GM19035 (cell line): ENCODE measurements at regions not wholly inside any gene's neighbourhood (a gene's known extent, or its start where the extent isn't known, plus 50 kb on each side); places are given as distances from the start of the nearest gene placed in this dataset.
"Not testable (repeated sequence)": the region's sequence is repeated elsewhere in the genome, so short reads cannot be mapped to it uniquely, and the experiment has no call there.

Experiments used
- ATAC-seq: cut with Tn5 transposase; IDR thresholded peaks from one replicate; pipeline ENCODE4 v1.9.1; 2021; ENCODE audit not compliant: unreplicated experiment

DNA sequence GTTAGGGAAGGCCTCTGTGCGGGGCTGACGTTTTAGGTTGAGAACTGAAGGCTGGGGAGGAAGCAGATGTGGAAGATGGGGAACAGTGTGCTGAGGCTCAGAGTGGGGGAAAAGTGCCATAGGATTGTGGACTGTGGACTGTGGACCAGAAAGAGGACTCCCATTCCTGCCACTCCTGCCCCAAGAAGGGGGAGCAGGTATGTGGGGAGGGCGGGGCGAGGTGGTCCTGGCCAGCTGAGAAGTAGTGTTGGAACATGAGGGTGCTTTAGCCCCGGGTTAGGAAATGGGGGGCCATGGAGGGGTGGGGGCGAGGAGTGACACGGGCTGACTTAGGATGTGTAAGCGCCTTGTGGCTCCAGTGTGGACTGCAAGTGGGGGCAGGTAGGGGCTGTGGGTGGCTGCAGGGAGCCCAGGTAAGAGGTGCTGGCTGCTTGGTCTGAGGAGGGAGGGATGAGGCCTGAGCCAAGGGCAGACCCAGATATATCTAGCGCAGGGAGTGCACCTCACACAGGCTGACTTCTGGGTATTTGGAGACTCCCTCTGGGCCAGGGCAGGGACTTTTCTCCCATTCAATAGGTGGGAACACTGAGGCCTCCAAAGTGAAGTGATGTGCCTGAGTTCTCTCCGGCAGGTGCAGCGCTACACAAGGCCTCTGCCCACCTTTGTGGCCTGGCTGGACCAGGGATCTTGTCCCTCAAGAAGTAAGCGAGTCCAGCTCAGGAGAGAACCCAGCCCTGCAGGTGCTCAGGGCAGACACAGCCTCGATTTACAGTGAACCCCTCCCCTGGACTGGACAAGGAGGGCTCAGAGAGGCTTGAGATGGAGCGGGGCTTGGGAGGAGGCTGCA, 76.6 kb upstream of the TOX2 start:
- ATAC-seq: no peak

DNA sequence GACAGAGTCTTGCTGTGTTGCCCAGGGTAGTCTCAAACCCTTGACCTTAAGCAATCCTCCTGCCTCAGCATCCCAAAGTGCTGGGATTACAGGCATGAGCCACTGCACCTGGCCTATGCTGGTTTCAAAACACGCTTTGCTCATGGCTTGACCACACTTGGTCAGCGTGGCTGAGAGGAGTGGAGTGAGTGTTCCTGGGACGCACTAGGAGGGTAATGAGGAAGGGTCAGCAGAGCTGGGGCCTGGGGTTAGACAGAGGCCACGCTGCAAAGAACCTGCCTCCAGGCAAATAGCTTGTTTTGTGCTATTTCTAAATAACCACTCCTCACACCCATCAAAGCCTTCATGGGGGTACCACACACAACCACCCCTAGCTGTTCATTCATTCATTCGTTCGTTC, 77.9 kb upstream of the TOX2 start:
- no peak for ATAC-seq

DNA sequence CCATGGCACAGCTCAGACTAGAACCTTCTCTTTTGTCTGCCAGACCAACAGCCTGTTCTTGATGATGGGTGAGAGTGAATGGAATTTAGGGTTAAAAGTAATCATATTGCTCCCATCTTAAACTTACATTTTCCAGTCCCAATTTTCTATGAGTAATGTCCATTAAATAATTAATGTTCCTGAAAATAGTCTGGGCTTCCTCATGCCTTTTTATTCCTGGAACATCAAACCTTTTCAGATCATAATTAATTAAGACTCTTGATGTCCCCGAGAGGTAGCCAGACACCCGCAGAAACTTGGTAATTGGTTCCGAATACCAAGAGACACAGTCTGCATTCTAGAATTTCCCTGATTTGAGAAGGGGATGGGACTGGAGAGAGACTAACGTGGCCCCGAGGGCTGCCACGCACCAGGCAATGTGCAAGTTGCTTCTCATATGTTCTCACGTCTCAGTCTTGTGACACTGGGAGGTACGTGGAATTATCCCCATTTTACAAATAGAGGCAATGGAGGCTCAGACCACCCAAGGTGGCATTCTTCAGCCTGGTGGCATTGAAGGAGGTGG, 78.6 kb upstream of the TOX2 start:
- ATAC-seq: no peak

DNA sequence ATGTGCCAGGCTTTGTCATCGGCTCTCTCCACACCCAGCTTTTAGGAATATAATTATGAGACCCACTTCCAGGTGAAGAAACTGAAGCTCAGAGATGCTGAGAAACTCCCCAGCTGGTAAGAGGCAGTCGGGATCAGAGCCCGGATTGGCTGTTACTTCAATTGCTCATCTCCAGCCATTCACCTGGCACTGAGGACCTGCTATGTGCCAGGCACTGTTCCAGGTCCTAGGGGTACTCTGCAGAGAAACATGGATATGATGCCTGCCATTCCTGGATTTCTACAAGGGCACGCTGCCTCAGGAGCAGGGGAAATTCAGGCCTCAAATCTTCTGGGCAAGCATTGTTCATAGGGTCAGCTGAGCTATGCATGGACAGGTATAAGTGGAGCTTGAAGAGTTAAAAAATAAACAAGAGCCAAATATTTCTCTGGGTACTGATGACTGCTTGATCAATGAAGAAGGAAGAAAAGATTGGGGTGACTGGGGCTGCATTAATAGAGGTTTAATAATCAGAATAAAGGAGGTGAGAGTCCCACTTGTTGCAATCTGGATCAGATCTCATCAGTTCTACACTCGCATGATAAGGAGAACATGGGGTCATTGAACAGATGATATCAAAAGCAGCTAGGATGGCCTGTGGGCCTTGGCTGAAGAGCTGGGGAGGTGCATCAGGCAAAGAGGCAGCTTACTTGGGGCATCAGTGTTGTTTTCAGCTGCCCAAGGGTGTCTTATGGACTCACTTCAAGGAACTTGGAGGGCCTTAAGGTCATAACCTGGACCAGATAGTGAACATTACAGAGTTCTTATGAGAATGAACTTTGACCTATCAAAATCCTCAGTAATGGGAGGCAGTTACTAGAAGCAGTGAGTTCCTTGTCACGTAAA, 80.9 kb upstream of the TOX2 start:
- ATAC-seq: no peak

DNA sequence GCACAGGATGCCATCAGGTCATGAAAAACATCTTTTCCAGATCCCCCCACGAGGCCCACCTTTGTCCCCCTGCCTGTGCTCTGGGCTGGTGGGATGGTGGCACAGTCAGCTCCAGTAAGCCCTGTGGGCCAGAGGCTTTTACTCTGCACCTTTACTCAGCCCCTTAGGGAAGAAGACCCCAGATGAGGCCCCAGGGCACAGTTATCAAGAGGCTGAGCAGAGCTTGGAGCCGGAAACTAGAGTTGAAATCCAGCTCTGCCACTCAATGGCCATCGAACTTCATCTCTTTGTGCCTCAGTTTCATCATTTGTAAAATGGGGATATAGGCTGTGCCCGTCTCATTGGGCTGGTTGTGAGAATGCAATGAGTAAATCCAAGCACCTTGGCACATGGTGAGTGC, 81.7 kb upstream of the TOX2 start:
- ATAC-seq: no peak

DNA sequence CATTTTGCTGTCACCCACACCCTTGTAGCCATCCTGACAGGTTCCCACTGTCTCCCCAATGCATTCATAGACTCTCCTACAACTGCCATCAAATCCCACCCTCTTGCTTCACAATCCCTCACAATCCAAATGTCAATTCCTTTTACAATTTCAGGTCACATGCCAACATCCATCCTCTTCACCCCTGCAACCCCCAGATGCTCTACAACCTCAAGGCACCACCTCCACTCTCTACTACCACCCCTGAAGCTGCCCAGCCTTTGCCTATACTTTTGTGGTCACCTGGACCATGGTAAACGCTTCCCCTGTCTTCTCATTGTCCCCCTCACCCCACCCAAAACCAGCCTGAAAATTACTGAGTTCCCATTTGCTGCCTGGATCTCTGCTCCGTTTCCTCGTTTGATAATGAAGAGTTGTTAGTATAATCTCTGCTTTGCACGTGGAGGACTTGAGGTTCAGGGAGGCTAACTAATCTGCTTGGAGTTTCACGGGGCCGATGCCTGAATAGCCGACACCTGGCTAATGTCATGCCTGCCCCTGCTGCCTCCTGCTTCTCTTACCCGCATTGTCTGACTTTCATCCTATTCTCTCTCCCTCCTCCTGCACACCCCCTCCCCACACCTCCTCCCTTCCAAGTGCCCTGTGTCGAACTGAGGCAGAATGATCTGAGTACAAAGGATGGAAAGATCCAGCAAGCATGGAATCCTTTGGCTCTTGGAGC, 82.4 kb upstream of the TOX2 start:
- no peak for ATAC-seq

DNA sequence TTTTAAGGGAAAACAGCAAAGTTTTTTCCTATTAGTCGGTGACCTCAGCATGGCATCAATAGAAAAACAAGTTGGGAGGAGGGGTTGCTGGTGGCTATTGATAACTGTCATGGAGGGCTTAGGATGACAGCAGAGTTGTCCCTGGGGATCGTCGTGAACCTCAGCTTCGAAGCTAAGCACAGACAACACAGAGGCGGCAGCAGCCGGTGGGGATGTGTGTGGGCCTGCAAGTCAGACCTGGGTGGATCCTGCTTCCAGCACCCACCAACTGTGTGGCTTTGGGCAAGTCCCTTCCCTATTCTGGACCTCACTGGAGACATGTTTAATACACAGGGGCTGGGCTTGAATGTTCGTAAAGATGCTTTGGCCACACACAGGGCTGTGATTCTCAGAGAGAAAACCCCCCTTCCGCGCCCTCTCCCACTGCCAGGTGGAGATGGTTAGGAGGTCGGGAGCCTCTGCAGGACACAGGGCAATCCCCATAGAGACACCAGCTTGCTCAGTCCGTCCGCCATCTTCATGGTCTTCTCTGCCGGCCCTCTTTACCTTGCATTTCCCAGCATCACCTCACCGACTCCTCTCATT, 83.1 kb upstream of the TOX2 start:
- no peak for ATAC-seq

DNA sequence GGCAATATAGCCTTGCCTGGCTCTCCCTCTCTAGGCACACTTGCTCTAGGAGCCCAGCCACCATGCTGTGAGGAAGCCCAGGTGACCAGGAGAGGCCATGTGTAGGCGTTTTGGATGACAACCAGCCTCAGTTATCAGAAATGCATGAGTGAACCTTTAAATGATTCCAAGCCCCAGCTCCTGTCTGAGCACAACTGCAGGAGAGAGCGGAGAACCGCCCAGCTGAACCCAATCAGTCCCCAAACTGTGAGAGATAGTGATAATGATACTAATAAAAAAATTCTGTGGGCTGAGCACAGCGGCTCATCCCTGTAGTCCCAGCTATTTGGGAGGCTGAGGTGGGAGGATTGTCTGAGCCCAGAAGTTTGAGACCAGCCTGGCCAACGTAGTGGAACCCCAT, 83.8 kb upstream of the TOX2 start:
- no peak for ATAC-seq

DNA sequence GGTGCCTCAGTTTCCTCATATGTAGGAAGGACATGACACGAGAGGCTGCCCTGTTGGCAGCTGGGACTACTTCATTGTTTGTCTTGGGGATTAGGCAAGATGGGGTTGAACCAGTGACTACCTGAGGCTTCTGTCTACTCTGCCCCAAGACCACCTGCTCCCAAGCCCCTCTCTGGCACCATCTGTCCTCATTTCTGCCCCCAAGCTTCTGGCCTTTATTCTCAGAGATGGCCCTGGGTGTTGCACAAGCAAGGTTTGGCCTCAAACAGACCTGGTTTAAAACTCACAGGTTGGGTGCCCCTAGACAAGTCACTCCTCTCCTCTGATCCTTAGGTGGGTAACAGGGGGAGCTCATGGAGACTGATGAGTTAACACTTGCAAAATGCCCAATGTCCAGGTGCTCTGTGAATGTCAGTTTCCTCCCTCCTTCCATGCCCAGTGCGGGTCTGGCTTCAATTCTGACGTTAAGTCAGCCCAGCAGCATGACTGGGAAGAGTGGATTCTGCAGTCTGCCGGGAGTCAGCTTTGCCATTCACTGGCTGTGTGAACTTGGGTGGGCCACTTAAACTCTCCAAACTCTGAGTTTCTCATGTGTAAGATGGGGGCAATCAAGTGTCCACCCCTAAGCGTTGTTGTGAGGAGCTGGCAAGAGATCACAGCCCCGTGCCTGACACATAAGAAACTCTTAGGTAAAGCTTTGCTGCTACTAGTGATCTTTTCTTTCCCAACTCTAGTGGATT, 84.5 kb upstream of the TOX2 start:
- ATAC-seq: no peak

DNA sequence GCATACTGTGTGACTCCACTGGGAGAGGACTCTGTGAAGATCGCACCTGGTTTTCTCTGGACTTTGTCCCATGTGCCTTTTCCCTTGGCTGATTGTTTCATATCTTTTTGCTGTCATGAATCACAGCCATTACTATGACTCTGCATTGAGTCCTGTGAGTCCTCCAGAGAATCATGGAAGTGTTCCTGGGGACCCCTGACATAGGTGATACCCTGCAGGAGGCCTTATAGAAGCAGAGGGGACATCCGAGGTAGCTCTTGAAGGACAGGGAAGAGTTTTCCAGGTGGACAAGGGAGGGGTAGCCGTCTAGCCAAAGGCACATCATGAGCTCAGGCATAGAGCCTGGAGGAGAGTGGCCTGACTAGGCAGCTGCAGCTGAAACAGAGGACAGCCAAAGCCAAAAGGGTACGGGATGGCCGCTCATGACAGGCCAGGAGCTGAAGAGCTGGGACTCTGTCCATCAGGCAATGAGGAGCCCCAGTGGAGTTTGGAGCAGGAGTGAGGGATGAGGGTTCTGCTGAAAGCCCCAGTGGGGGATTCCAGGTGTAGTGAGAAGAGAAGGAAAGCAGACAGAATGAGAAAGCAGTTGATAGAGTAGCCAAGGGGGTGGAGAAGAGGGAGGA, 86.6 kb upstream of the TOX2 start:
- no peak for ATAC-seq

DNA sequence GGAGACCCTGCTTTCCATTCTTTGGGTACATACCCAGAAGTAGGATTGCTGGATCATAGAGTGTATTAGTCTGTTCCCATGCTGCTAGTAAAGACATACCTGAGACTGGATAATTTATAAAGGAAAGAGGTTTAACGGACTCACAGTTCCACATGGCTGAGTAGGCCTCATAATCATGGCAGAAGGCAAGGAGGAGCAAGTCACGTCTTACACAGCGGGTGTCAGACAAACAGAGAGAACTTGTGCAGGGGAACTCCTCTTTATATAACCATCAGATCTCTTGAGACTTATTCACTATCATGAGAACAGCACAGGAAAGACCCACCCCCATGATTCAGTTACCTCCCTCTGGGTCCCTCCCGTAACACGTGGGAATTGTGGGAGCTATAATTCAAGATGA, 87.7 kb upstream of the TOX2 start:
- not testable (repeated sequence) for ATAC-seq

DNA sequence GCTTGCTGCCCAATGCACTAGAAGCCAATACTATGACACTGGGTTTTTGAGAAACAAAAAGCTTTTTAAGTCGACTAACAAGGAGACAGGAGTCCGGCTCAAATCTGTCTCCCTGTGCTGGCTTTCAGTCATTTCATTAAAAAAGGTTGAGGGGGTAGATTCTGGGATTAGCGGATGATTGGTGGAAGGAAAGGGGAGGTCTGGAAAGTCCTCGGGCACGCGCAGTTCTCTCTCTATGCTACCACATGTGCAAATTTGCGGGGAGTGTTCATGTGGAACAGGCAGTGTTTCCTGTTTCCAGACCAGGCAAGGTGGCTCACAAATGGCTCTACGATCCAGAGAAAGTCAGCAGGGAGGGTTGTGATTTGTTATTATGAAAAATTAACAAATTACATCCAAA, 89.1 kb upstream of the TOX2 start:
- no peak for ATAC-seq

DNA sequence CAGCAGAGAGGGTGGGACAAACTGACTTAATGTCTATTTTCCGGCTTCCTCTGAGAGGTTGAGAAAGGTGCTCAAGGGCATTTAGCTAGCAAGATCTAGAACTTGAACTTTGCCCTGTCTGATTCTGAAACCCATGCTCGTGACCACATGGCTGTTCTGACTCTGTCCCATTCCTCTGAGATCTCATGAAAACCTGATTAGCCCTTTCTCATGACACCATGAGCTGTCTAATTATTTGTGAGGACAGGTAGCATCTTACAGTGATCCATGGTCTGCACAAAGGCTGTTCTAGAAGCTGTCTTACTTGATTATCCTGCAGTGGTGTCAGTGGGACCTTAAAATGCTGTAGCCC, 89.6 kb upstream of the TOX2 start:
- no peak for ATAC-seq

DNA sequence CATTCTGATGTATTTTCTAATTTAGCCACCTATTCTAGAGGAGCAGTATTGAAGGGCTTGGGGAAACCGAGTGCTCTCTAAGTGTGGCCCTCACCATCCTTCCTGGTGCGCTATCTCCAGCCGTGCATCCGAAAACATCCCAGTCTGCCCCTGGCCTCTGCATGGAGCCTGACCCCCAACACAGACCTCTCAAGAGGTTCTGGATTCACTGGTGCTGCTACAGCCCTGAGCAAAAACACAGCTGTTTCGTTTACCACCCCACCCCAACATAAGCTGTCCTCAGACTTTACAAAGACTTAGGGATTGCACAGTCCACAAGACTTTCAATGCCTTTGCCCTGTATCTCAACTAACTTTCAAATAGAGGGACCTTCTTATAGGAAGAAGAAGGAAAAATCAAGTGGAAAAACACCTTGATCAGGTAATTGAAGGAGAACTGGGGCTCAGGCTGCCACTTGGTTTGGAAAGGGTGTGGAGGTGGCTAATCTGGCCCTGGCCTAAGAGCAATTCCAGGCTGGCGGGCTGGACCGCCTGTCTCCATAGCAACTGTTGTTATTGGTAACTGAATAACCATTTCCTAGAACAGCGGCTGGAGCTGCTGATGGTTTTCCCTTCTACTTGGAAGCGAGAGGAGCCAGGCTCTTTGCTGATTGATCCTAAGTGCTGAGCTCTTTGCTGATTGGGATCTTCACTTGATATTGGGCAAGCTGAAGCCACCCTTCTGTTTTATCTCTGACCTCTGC, 90.2 kb upstream of the TOX2 start:
- no peak for ATAC-seq

DNA sequence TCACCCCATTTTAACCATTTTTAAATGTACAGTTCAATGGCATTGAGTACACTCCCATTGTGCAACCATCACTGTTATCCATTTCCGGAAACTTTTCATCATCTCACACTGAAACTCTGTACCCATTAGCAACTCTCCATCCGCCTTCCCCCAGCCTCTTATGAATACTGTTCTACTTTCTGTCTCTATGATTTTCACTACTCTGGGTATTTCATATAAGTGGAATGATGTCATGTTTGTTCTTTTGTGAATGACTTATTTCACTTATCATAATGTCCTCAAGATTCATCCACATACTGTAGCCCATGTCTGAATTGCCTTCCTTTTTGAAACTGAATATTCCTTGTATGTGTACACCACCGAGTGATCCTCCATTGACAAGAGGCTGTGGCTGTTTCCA, 92.9 kb upstream of the TOX2 start:
- ATAC-seq: no peak

DNA sequence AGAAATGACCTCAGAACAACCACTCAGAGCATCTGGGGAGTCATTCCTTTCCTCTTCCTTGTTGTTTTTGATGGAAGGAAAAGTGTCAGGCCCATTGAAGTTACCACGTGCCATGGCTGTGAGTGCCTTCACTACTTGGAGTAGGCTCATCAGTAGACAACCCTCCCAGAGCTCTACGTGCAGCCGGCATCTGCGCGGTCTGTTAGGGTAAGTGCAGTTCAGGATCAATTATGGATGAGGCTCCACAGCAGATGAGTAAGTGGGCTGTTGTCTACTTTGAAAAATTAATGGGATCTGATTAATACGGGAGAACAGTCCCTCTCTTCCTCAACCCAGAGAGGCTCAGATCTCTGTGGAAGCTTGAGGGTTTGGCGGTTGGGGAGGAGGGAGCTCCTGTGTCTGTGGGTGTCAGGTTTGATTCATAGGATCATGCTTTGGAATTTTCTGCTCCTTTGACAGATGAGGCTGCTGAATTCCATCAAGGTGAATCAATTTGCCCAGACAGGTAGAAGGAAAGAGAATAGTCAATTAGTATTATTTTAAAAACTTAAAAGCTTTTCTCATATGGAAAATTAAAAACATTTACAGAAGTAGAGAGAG, 93.8 kb upstream of the TOX2 start:
- no peak for ATAC-seq

DNA sequence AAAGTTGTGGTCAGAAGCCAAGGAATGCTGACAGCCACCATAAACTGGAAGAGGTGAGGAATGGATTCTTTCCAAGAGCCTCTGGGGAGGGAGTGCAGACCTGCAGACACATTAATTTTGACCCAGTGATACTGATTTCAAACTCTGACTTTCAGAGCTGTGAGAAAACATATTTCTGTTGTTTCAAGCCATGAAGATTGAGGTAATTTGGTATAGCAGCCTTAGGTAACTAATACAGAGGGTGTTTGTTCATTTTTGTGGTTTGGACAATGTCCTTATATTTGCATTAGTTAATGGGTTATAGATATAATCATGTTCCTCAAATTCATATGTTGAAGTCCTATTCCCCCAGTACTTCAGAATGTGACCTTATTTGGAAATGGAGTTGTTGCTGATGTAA, 85.4 kb upstream of the GTSF1L start:
- ATAC-seq: no peak

DNA sequence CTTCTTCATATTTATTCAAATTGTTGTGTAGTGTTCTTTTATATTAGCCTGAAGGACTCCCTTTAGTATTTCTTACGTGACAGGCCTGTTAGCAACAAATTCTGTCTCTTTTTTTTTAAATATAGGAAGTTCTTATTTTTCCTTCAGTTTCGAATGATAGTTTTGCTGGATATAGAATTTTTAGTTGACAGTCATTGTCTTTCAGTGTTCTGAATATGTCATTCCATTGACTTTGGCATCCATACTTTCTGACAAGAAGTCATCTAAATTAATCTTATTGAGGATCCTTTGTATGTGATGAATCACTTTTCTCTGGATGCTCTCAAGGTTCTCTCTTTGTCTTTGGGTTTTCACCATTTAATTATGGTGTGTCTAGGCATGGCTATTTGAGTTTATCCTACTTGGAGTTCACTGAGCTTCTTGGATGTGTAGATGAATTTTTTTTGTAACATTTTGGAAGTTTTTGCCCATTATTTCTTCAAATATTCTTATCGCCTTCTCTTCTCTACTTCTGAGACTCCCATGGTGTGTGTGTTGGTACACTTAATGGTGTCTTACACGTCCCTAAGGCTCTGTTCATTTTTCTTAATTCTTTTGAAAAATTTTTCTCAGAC, 82.5 kb upstream of the GTSF1L start:
- ATAC-seq: no peak
